NCI-H2107 treated with DMSO at 0.1 percent for 48 hours (cell line): ENCODE measurements at regions not wholly inside any gene's neighbourhood (a gene's known extent, or its start where the extent isn't known, plus 50 kb on each side); places are given as distances from the start of the nearest gene placed in this dataset.
A peak's percentile ranks its signal among the peaks of the same experiment; 100 is the strongest.

ENCODE experiments used
- DNase-seq: peaks from one replicate; lab custom pipeline; 2025; ENCODE audit not compliant: unreplicated experiment; lab: John Stamatoyannopoulos, UW

DNA sequence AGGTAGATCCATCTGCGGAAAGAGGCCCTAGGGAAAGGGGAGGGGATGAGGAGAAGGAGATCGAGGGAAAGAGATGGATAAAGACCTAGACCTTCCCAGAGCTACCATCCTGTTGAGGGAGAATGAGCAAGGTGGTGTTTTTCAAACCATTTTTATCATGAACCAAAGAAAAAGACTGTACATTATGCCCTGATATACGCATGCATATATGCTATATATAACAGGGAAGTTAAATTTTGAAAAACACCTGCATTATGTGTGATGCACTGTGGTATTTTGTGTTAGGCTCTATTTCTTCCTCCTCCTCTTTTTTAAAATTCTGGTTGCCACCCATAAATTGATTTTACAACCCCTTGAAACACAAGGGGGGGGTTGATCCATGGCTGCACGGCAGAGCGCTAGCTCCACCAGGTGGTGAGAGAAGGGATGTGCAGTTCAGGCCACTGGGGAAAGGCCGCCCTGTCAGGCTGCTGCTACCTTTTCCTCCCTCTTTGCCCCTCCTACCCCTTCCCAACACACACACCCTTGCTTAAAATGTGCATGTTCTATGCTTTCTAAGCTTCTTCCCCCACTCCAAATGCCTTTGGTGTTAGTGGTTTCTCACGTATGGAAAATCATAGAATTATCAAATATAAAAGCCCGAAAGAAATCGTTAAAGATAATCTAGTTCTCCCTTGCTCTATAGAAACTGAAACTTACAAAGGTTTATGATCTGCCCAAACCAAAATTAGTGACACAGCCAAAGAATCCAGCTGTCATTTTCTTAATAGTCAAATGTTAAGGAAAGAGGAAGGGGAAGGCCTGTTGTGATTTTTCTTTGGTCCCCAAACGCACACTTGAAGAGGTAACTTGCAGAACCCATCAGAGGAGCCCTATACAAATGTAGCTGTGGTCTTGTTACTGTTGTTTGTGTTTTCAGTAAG, 262.0 kb upstream of the UMPS start:
- DNase-seq, result peak; percentile 59

DNA sequence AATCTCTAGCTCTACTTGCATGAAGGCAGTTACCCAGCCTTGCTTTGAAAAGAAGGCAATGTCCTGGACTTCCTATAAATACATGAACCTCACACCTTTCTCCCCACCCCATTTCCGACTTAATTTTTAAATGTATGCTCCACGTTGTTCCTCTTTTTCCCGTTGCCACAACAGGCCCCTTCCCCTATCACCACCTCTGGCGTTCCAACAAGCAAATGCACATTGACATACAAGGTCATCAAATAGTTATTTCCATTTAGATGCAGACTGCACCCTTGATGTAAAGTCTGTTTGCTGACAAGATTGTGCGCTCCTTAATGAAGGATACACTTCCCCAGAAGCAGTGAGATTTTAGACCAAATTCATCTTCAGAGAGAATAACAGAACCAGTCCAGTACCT, 260.7 kb upstream of the UMPS start:
- DNase-seq, result no peak

DNA sequence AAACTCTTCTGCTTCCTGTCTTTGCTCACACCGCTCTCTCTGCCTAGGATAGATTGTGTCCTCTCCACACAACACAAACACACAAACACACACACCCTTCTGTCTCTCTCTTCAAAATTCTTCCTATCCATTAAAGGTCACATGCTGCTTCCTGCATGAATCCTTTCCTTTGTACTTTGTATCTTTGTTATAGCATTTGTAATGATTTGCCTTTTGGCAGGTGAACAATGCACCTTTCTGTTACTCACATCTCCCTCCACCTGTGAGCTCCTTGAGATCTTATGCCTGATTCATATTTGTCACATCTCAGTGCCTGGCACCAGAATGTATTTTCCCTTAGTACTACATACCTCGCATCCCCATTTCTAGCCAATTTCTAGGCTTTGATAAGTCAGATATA, 251.4 kb upstream of the UMPS start:
- no peak for DNase-seq

DNA sequence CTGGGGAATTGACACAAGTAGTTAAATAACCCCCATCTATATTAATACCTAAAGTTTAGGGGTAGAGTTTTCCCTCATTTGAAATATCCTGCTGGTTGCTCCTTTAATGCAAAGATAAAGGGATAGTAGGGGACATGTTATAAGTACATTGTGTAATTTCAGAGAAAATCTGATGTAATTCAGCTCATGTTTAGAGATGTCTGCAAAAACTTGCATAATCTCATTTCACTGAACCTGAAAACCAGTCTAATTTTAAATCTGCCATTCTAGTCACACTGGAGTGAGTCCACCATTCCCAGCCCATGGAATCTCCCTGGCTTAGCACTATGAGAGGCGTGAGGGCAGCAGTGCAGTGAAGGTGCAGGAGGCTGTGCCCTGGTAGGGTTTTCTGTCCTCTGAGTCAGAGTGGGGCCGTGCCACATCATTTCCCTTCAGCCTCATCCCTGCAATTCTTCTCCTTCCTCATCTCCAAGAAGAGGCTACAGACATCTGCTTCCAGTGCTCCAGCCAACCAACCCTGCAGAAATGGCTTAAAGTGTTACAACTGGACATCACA, 246.3 kb upstream of the UMPS start:
- no peak for DNase-seq

DNA sequence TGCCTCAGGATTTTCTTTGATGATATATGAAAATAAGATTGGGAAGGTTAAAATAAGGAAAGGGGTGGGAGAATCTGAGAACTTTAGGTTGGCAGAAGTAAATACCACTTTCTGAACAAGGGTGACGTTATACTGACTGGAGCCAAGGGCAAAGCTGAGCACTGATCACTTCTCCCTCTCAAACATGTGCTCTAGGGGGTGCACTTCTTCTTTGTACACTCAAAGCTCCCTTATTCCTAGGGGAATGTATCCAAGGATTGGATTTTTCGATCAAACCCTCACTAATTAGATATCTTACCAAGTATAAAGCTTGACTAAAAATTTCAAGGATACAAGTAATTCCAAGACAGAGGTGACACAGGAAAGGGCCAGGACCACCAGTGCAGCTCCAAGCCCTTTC, 243.9 kb upstream of the UMPS start:
- DNase-seq, result no peak

DNA sequence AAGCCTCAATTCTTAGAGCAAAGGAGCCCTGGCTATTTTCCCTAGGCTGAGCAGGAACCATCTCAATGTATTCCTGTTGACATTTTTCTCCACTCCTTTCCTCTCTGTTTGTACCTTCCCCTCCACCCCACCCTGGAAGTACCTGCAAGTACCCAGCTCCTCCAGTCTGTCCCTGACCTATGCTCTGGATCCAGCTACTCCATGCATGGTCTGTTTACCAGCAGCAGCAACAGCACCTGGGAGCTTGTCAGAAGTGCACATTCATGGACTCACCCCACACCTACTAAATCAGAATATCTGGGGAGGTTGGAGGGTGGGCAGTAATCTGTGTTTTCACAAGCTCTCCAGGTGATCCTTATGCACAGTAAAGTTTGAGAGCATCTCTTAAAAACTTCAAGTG, 240.7 kb upstream of the UMPS start:
- no peak for DNase-seq

DNA sequence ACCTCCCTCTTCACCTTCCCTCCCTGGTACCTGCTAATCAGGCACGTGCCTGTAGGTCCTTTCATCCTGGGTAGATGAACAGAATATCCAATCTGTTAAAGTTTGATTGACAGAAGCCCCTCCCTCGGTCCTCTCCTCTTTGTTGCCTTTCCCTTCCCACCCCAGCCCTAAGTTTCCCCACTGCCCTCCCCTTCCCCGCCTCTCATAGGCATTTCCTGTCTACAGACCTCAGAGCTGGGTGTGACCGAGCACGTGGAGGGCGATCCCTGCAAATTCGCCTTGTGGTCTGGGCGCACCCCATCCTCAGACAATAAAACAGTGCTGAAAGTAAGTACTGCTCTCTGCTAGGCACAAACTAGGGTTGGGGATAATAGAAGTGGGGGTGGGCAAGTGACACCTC, 239.2 kb upstream of the UMPS start:
- DNase-seq, result no peak

DNA sequence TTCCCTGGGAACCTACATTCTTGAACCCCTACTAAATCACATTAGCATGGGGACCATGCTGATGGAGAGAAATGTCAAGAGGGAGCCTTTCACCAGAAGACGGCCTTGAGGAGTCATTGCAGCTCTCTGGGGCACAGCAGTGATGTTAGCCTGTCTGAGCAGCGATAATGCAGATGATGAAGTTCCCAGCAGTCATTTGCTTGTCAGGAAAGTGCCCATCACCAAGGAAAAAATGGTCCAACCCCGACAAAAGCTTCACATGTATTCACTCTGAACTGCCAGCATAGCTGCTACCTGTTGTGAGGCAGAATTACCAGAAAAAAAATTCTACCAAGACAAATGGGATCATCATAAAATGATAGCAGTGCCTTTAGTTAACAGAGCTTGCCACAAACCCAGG, 238.4 kb upstream of the UMPS start:
- no peak for DNase-seq

DNA sequence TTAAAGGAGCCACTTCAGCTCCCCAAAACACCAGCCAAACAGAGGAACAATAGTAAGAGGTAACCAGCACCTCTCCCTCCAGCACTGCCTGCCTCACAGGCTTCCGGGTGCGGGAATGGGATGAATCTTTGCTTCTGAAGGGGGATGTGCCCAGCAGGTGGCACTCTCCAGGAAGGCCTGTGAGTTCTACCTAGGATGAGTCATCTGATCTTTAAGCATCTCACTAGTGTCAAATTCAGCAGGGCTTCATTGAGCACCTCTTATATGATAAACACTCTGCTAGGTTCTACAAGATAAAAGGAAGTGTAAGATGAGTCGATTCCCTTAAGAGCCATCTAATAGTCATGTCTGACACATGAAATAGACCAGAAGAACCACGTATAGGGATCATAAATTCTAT, 237.4 kb upstream of the UMPS start:
- peak; percentile 94 for DNase-seq

DNA sequence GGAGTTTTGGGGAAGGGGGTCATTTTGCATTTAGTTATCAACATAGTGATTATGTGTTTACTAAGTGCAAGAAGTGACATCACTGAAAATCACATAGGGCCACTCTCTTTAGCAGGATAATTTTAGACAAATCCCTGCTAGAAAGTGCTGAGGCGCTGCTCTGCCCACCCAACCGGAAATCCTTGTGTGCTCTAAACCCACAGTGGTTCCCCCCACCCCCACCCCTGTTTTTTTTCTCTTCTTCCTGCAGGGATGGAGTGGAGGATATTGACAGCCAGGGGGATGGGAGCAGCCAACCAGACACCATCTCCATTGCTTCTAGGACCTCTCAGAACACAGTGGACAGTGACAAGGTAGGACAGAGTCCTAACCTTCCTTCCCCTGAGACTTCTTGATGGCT, 234.2 kb upstream of the UMPS start:
- no peak for DNase-seq

DNA sequence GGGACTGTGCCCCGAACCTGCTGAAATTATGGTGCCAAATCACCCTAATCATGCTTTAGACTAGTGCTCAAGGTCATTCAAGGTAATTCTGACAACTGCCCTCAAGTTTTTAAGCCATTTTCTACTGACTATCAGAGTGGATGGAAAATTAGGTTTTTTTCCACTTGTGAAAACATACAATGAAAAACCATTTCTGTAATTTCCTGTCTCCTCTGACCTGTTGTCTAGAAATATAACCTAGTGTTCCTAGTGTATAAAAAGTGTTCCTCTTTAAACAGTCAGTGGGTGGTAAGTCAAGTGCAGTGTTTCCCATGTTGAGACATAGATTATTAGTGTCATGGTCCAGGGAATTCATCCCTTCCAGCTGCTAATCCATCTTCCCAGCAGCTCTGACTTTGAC, 232.8 kb upstream of the UMPS start:
- DNase-seq, result no peak

DNA sequence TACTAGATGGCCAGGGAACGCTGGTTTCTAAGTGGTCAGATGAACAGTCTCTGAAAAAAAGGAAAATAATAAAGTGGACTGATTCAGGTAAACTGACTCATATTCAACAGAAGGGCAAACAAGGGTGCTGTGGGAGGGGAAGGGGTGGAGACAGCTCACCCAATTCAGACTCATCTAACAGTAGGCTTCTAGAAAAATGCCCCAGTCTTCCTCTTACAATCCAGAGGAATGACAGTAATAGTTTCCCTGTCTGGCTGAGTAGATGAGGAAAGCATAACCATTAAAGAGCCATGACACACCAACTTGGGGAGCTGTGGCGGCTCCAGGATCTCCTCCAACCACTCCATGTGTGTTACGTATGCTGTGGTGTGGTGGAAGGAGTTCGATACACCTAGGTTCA, 231.4 kb upstream of the UMPS start:
- no peak for DNase-seq

DNA sequence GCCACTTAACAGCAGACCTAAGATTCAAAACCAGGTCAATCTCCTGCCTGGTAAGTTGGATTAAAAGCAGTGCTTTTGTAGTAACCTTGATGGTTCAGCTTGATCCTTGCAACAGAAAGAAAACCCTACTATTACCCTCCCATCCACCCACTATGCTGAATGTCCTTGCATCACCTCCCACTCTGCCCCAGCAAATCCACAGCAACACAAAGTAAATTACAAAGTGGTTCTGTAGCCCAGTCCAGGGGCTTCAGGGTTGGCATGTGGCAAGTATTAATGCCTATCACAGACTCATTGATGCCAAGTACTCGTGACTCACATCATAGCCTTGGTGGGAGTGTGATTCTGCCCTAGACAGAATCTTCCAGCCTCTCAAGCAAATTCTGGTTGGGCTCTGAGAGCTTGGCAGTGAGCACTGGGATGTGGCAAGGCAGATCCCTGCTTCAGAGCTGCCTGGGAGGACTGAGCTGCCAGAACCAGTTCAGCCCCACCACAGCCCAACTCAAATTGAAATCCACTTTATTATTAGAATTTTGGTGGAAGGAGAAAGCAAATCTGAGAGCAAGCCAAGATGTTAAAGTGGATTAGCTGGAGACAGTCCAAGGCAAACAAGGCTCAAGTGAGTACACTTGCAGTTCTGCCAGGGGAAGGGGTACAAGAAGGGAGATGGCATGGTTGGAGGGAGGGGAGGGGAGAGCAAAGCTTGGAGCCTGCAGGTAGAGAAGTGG, 225.8 kb upstream of the UMPS start:
- DNase-seq, result no peak

DNA sequence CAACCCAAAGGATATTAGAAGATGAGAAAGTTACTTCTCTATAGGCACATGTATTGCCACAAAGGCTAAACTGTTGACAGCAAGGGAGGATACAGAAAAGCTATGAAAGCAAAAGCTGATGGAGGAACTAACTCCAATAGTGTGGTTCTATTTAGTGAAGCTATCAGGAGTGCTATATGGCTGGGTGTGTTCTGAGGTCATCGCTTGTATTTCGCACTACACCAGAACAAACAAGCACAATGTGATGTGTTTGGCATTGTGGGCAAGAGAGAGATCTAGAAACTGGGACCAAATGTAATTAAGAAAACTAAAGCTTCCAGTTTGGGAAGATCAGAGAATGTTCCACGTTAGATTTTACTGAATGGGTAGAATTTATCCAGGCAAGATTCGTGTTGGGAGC, 220.4 kb upstream of the UMPS start:
- no peak for DNase-seq

DNA sequence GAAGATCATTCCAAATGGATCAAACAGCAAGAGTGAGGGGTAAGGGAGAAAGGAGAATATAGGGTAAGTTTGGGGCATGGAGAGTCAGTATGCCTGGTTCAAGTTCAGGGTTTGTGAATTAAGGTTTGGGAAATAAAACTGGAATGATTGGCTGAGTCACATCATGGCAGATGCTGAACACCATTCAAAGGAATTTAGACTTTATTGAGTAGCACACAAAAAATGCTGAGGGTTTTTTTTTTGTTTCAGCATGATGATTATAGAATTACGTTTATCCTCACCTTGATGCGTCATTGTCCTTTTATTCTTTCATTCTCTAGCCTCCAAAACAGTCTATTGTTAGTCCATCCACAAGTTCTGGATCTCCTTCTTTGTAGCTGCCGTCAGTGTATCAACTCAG, 220.0 kb upstream of the UMPS start:
- DNase-seq, result no peak

DNA sequence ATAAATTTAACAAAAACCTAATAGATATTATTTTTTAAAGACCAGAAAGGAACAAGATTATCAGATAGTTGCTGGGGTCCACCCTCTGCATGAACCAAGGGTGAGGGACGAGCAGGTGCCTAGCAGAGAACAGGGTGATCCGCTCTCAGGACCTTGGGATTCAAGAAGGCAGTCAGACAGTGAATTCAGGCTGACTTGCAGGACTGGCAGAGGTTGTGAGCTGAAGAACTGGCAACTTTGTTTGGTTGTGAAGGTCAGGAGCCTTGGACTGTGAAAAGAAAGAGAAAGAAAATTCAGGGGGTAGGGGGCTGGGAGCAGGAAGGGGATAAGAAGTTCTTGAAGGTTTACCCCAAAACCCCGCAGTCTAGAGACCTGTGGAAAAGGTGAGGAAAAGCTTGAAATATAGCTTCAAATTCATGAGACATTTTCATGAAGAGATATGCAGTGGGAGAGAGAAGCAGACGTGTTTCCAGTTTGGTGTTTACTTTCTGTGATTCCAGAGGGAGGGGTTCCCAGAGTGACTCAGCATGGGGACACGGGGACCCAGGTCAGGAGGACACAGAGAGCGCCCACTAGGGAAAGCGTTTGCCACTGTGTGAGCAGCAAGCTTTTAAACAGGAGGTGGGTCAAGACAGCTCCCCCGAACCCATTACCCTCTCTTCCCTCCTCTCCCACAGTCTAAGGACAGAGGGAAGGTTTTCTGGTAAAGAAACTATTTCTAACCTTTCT, 217.2 kb upstream of the UMPS start:
- DNase-seq, result no peak

DNA sequence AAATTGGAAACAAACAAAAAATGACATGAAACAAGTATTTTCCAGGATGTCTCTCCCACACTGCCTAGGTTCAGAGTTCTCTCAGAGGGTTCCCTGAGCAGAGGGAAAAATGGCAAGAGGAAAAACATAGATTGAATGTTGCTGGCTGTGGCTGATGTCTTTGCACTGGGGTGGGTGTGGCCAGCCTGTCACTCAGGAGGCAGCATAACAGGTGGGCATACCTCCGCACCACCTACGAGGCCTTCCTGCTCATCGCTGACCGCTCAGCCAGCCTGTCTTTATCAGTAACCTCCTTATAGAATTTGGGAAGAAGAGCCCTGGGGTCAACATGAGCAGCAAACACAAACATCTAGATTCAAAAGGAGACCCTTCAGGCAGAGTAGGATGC, 216.6 kb upstream of the UMPS start:
- DNase-seq, result no peak

DNA sequence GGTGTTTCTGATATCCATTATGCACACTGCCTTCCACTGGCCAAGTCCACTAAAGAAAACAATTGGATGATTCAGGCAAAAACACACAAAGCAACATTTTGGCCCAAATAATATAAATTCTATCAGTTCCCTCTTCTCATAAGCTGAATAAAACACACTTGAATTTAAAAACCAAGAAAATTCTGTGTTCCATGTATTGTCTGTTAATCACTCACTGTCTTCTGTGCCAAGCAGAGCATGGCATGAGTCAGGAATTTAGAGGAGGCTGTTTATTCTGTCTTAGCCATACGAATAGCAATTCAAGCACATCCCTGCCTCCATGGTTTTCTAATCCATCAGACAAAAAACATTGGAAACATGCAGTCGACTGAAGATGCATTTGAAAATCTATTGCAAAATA, 215.6 kb upstream of the UMPS start:
- no peak for DNase-seq

DNA sequence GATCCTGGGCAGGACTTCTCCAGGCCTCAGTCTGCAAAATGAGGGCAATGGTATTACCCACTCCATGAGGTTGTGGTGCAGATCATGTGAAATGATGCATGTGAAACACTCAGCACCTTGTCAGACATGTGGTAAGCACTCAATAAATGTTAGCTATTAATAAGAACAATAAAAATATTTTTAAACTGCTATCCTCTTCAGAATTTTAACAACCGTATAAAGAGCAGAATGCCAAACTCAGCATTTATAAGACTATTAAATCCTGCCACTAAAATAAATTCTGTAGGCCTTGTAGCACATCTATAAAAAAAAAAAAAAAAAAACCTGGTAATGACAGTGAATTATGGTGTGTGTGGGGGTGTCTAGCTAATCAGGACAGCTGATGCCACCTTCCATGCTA, 213.9 kb upstream of the UMPS start:
- DNase-seq, result no peak

DNA sequence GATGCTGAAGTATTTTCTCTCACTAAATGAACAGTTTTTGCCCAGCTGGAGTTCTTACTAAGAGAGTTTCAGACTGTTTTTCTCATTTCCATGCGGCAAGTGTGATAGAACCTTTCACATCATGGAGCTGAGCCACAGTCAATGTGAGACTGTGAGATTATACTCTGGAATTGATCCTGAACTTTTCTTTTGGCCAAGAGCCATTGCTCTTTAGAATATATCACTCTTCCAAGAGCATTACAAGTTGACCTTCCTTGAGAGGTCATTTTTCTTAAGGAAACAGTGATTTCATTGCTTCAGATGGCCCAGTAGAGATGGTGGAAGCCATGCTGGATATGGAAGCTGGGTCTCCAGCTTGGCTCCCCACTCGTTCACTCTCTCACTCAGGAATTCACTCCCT, 212.9 kb upstream of the UMPS start:
- no peak for DNase-seq

DNA sequence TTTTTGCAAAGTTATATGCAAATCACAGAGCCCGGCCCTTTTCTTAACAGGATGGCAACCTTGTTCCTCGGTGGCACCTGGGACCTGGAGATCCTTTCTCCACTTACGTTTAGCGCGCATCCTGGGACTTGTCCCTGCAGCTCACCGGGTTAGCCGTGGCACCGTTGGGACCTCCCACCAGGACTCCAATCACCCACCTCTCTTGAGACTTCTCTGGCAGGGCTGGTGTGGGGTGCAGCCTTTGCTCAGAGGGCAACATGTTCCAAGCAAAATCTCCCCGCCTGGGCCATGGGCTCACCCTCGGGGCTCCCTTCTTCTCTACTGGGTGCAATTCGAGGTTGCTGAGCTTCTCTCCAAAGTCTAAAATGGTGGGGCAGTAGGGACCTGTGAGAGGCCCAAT, 211.9 kb upstream of the UMPS start:
- no peak for DNase-seq
